H1 (cell line): ENCODE measurements at regions not wholly inside any gene's neighbourhood (a gene's known extent, or its start where the extent isn't known, plus 50 kb on each side); places are given as distances from the start of the nearest gene placed in this dataset.

Experiments used
- CTCF ChIA-PET: fragments of 300-600 bp; sonication (Branson Sonifier 250); formaldehyde crosslinking; loops from one replicate; lab custom pipeline; 2021; ENCODE audit not compliant: partially characterized antibody; lab: Charles Lee
- POLR2A ChIA-PET: fragments of 300-600 bp; sonication (Branson Sonifier 250); formaldehyde crosslinking; loops from one replicate; lab custom pipeline; 2021; ENCODE audit warnings: inconsistent platforms; ENCODE audit not compliant: partially characterized antibody; lab: Charles Lee
- DNase-seq, 2 experiments: peaks; one replicate each; pipeline versions ENCODE4 v3.0.0 to v3.0.0-alpha.2; 2010 to 2022; ENCODE audit warnings: low spot score in 2 of 2, low read depth in 1 of 2, mixed read lengths in 1 of 2
- FAIRE-seq: peaks from 2 replicates; lab custom pipeline; 2011; peaks lifted over from hg19 to GRCh38; lab: Jason Lieb, UNC
- H2AFZ ChIP-seq: 2 replicates; pipeline ENCODE4 v1.8.1; 2012; ENCODE audit warnings: low read length, inconsistent platforms
- H2AK5ac ChIP-seq: 2 replicates; pipeline ENCODE4 v1.6.1; 2013; ENCODE audit warnings: low read depth, low read length
- H2BK120ac ChIP-seq: replicated peaks from 2 replicates; pipeline ENCODE3; 2013; ENCODE audit warnings: low read depth, low read length, inconsistent platforms
- H2BK12ac ChIP-seq: 2 replicates; pipeline ENCODE4 v1.6.1; 2013; ENCODE audit warnings: low read depth, low read length
- H2BK15ac ChIP-seq: 2 replicates; pipeline ENCODE4 v1.6.1; 2013; ENCODE audit warnings: low read length
- H2BK20ac ChIP-seq: 2 replicates; pipeline ENCODE4 v1.6.1; 2013; ENCODE audit warnings: low read length
- H2BK5ac ChIP-seq: 2 replicates; pipeline ENCODE4 v1.6.1; 2013; ENCODE audit warnings: low read depth, low read length
- H3K14ac ChIP-seq: 2 replicates; pipeline ENCODE4 v1.6.1; 2013; ENCODE audit warnings: inconsistent platforms; ENCODE audit not compliant: insufficient read length
- H3K18ac ChIP-seq: 2 replicates; pipeline ENCODE4 v1.6.1; 2013; ENCODE audit warnings: low read length; ENCODE audit errors: extremely low read depth
- H3K23ac ChIP-seq: 2 replicates; pipeline ENCODE4 v1.6.1; 2013; ENCODE audit warnings: inconsistent platforms; ENCODE audit not compliant: insufficient read length
- H3K23me2 ChIP-seq: 2 replicates; pipeline ENCODE4 v1.6.1; 2013; ENCODE audit warnings: low read depth, low read length
- H3K27ac ChIP-seq: 2 replicates; pipeline ENCODE4 v1.6.1; 2011; ENCODE audit warnings: low read depth, low read length, inconsistent platforms
- H3K27me3 ChIP-seq, 4 experiments: replicated peaks in 1 of 4; 1 replicate in 1 of 4; 2 replicates in 3 of 4; pipeline versions ENCODE4 v1.6.1 to v1.8.1; 2011 to 2013; ENCODE audit warnings: low read length in 3 of 4, mild to moderate bottlenecking in 3 of 4, inconsistent platforms in 2 of 4, mixed read lengths in 2 of 4, moderate library complexity in 1 of 4; ENCODE audit not compliant: control insufficient read depth in 3 of 4, insufficient read depth in 3 of 4; ENCODE audit errors: extremely low read depth in 1 of 4
- H3K36me3 ChIP-seq, 4 experiments: 2 replicates each; pipeline versions ENCODE4 v1.6.1 to v1.8.1; 2011 to 2013; ENCODE audit warnings: mild to moderate bottlenecking in 4 of 4, low read length in 3 of 4, moderate library complexity in 2 of 4, control low read depth in 1 of 4, inconsistent platforms in 1 of 4; ENCODE audit not compliant: insufficient read depth in 4 of 4, control insufficient read depth in 2 of 4
- H3K4ac ChIP-seq: replicated peaks from 2 replicates; pipeline ENCODE3; 2013; ENCODE audit warnings: low read length, low read depth, mixed read lengths, inconsistent platforms; ENCODE audit not compliant: insufficient read length
- H3K4me1 ChIP-seq, 4 experiments: replicated peaks in 1 of 4; 1 replicate in 1 of 4; 2 replicates in 3 of 4; pipeline versions ENCODE4 v1.6.1 to v1.8.1; 2011 to 2013; ENCODE audit warnings: low read length in 3 of 4, inconsistent platforms in 2 of 4, mixed read lengths in 1 of 4; ENCODE audit not compliant: insufficient read depth in 4 of 4, control insufficient read depth in 3 of 4
- H3K4me2 ChIP-seq, 2 experiments: 2 replicates each; pipeline versions ENCODE4 v1.6.1 to v1.8.1; 2011 to 2013; ENCODE audit warnings: low read depth in 2 of 2, low read length in 2 of 2, control low read depth in 1 of 2, inconsistent platforms in 1 of 2, mild to moderate bottlenecking in 1 of 2; ENCODE audit not compliant: insufficient read depth in 1 of 2
- H3K4me3 ChIP-seq, 4 experiments: fragments of 200-600, 300-600 bp in 1 of 4; sonication (generic), shearing (Covaris generic), sonication (Bioruptor Twin) in 1 of 4; 2 replicates each; pipeline versions ENCODE4 v1.5.1 to v1.8.1; 2011 to 2016; ENCODE audit warnings: low read length in 4 of 4, low read depth in 3 of 4, control low read depth in 2 of 4, inconsistent platforms in 2 of 4, mild to moderate bottlenecking in 2 of 4, mixed read lengths in 1 of 4, moderate library complexity in 1 of 4; ENCODE audit not compliant: insufficient read depth in 2 of 4; ENCODE audit errors: extremely low read depth in 1 of 4
- H3K56ac ChIP-seq: replicated peaks from 2 replicates; pipeline ENCODE3; 2013; ENCODE audit warnings: low read depth, mild to moderate bottlenecking, mixed read lengths, low read length, inconsistent platforms; ENCODE audit not compliant: insufficient read length
- H3K79me1 ChIP-seq: 2 replicates; pipeline ENCODE4 v1.6.1; 2013; ENCODE audit warnings: low read depth, low read length, control low read depth
- H3K79me2 ChIP-seq, 2 experiments: 2 replicates each; pipeline versions ENCODE4 v1.6.1 to v1.8.1; 2012 to 2013; ENCODE audit warnings: low read length in 2 of 2, mild to moderate bottlenecking in 2 of 2, inconsistent platforms in 1 of 2; ENCODE audit not compliant: insufficient read depth in 2 of 2, control insufficient read depth in 1 of 2
- H3K9ac ChIP-seq, 4 experiments: replicated peaks in 1 of 4; 1 replicate in 1 of 4; 2 replicates in 3 of 4; pipeline versions ENCODE4 v1.6.1 to v1.8.1; 2011 to 2013; ENCODE audit warnings: low read depth in 3 of 4, low read length in 3 of 4, control low read depth in 2 of 4, mild to moderate bottlenecking in 2 of 4, moderate library complexity in 2 of 4, inconsistent platforms in 1 of 4; ENCODE audit errors: extremely low read depth in 1 of 4
- H3K9me3 ChIP-seq, 2 experiments: 2 replicates each; pipeline versions ENCODE4 v1.6.1 to v1.8.1; 2012 to 2013; ENCODE audit warnings: mild to moderate bottlenecking in 2 of 2, moderate library complexity in 2 of 2, control low read depth in 1 of 2, inconsistent platforms in 1 of 2, low read depth in 1 of 2, low read length in 1 of 2, mixed read lengths in 1 of 2; ENCODE audit not compliant: insufficient read depth in 2 of 2
- H4K20me1 ChIP-seq, 2 experiments: replicated peaks in 1 of 2; 2 replicates each; pipeline versions ENCODE3 to v1.8.1; 2011 to 2013; ENCODE audit warnings: inconsistent platforms in 2 of 2, low read length in 2 of 2, mild to moderate bottlenecking in 1 of 2; ENCODE audit not compliant: insufficient read depth in 2 of 2, control insufficient read depth in 1 of 2
- H4K5ac ChIP-seq: 2 replicates; pipeline ENCODE4 v1.6.1; 2013; ENCODE audit warnings: low read length, low read depth, mixed read lengths, inconsistent platforms; ENCODE audit not compliant: insufficient read length
- H4K8ac ChIP-seq: 2 replicates; pipeline ENCODE4 v1.8.0; 2013; ENCODE audit warnings: mild to moderate bottlenecking, moderate library complexity, low read length, inconsistent platforms; ENCODE audit not compliant: insufficient read depth; ENCODE audit errors: extremely low read depth
- H4K91ac ChIP-seq: replicated peaks from 2 replicates; pipeline ENCODE3; 2013; ENCODE audit warnings: low read length, mixed read lengths, inconsistent platforms; ENCODE audit not compliant: insufficient read length
- BCL11A ChIP-seq, 2 experiments: IDR thresholded peaks; one replicate each; pipeline ENCODE4 v1.6.1; 2011; ENCODE audit warnings: low read depth in 2 of 2, low read length in 2 of 2, mild to moderate bottlenecking in 2 of 2
- BRCA1 ChIP-seq: IDR thresholded peaks from 2 replicates; pipeline ENCODE4 v1.6.1; 2012; ENCODE audit warnings: low read depth, low read length, improper control_type of control experiment
- CHD2 ChIP-seq: IDR thresholded peaks from 2 replicates; pipeline ENCODE4 v1.6.1; 2012; ENCODE audit warnings: low read length, improper control_type of control experiment
- CREB1 ChIP-seq: IDR thresholded peaks from 2 replicates; pipeline ENCODE4 v1.6.1; 2012; ENCODE audit warnings: inconsistent platforms
- HDAC6 ChIP-seq: IDR thresholded peaks from one replicate; pipeline ENCODE4 v1.7.1; 2012; ENCODE audit warnings: low read depth, mild to moderate bottlenecking, inconsistent platforms, low read length, moderate library complexity
- JUND ChIP-seq: IDR thresholded peaks from 2 replicates; pipeline ENCODE4 v1.6.1; 2011; ENCODE audit warnings: mild to moderate bottlenecking, improper control_type of control experiment, low read length
- NRF1 ChIP-seq: IDR thresholded peaks from 2 replicates; pipeline ENCODE4 v1.6.1; 2011; ENCODE audit warnings: mild to moderate bottlenecking, low read depth, low read length, improper control_type of control experiment
- PHF8 ChIP-seq: fragments of 200-600 bp; sonication (generic); conservative IDR thresholded peaks from 2 replicates; pipeline ENCODE4 v1.7.1; 2012; ENCODE audit warnings: low read depth, mild to moderate bottlenecking, inconsistent platforms, low read length, moderate library complexity
- RAD21 ChIP-seq, 2 experiments: IDR thresholded peaks in 1 of 2; conservative IDR thresholded peaks in 1 of 2; 2 replicates each; pipeline ENCODE4 v1.6.1; 2011; ENCODE audit warnings: low read depth in 2 of 2, low read length in 2 of 2, improper control_type of control experiment in 1 of 2, inconsistent platforms in 1 of 2, mild to moderate bottlenecking in 1 of 2, moderate library complexity in 1 of 2
- RBBP5 ChIP-seq: IDR thresholded peaks from 2 replicates; pipeline ENCODE4 v1.7.1; 2012; ENCODE audit warnings: low read depth, mild to moderate bottlenecking, inconsistent platforms, low read length, moderate library complexity, borderline replicate concordance
- RXRA ChIP-seq: IDR thresholded peaks from 2 replicates; pipeline ENCODE4 v1.6.1; 2011; ENCODE audit warnings: low read depth, mild to moderate bottlenecking, low read length, moderate library complexity; ENCODE audit not compliant: insufficient read depth
- SIN3A ChIP-seq, 2 experiments: IDR thresholded peaks in 1 of 2; conservative IDR thresholded peaks in 1 of 2; 2 replicates each; pipeline ENCODE4 v1.6.1; 2011 to 2012; ENCODE audit warnings: low read length in 2 of 2, improper control_type of control experiment in 1 of 2, low read depth in 1 of 2, mild to moderate bottlenecking in 1 of 2
- TCF12 ChIP-seq: IDR thresholded peaks from 2 replicates; pipeline ENCODE4 v1.6.1; 2011; ENCODE audit warnings: low read depth, mild to moderate bottlenecking, low read length
- YY1 ChIP-seq: IDR thresholded peaks from 2 replicates; pipeline ENCODE4 v1.6.1; 2011; ENCODE audit warnings: low read depth, mild to moderate bottlenecking, low read length
- WGBS, 2 experiments: shearing (Covaris generic) in 1 of 2; methylation state at CpG; one replicate each; pipeline versions ENCODE4 v1.1.6 to v1.1.7; 2013 to 2015; ENCODE audit warnings: low lambda C conversion rate in 2 of 2, mixed read lengths in 2 of 2, inconsistent platforms in 1 of 2, low coverage in 1 of 2, missing lambda C conversion rate in 1 of 2; ENCODE audit not compliant: insufficient replicate concordance in 2 of 2, insufficient coverage in 1 of 2, insufficient read length in 1 of 2; ENCODE audit errors: extremely low coverage in 1 of 2, missing lambda C conversion rate in 1 of 2; 5-methylcytosine and 5-hydroxymethylcytosine counted together

DNA sequence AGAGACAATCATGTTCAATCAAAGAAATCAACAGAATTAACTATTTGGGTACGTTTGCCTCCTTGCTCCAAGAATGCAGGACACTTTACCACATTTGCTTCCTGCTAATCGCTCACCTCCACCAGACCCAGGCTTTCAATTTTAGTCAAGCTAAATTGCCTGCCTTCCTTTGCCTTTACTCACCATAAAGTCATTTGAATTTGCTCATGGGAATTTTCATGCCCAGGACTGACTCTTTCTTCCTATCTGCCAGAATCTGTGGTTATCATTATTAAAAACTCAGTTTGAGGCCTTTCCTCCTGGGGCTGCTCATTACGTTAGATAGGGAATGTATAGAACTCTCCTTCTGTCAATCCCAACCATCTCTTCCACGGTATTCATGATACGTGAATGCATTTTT is 1935.3 kb upstream of the WWC1 start:
- Histone ChIP-seq H3K18ac (no peak overlapping the region), H3K27me3 (no peaks in the 10 kb centered on the region), H3K36me3 (no peaks in the 10 kb centered on the region), H2BK12ac (no peak overlapping the region), H2BK20ac (no peak overlapping the region), H3K4me2 (no peak overlapping the region), H3K79me1 (no peaks in the 10 kb centered on the region), H2BK120ac (no peak overlapping the region), H3K9me3 (no peaks in the 10 kb centered on the region), H3K9ac (no peak overlapping the region), H4K5ac (no peak overlapping the region), H3K4me1 (peaks cover 0 to 2% (median 0%) of the 10 kb centered on the region in 4 experiments; a peak in 1 of 7 replicates), H3K27ac (no peak overlapping the region), H3K79me2 (no peaks in the 10 kb centered on the region), H3K14ac (no peak overlapping the region), H4K8ac (no peak overlapping the region), H2BK15ac (no peak overlapping the region), H3K23ac (no peak overlapping the region), H2AFZ (no peak overlapping the region), H4K20me1 (no peaks in the 10 kb centered on the region), H3K4me3 (no peak overlapping the region), H2AK5ac (no peak overlapping the region), H3K56ac (no peak overlapping the region), H3K23me2 (no peaks in the 10 kb centered on the region), H2BK5ac (no peak overlapping the region), H3K4ac (no peak overlapping the region), H4K91ac (no peak overlapping the region)
- WGBS, 2 experiments = 89% methylated on average over 5 of the region's 5 CpGs; no CpG with 5 or more reads in 1 of the 2 experiments
- no peak for DNase-seq
- POLR2A ChIA-PET = no interaction called here
- no peak for FAIRE-seq
- CTCF ChIA-PET = interaction anchor here (0.6 to 1.3 kb wide), 3 partner anchors 14 to 1720 kb away, joined by 3 to 4 read pairs (median 3); no protein-coding TSS in a partner anchor
- TF ChIP-seq RXRA (no peak), BRCA1 (no peak), NRF1 (no peak), SIN3A (conservative IDR thresholded peaks at IDR 0.05 in 1 of 2, IDR thresholded peaks at IDR 0.05 in 1 of 2; ENCODE audit: low read depth in 1 of 2, low read length in 2 of 2) (no peak), YY1 (no peak), PHF8 (no peak), RBBP5 (no peak), CHD2 (no peak), RAD21 (IDR thresholded peaks at IDR 0.05 in 1 of 2, conservative IDR thresholded peaks at IDR 0.05 in 1 of 2; ENCODE audit: low read depth in 2 of 2, low read length in 2 of 2) (no peak), HDAC6 (no peak), JUND (no peak), TCF12 (no peak), CREB1 (no peak), BCL11A (IDR thresholded peaks at IDR 0.05; ENCODE audit: low read depth in 2 of 2, low read length in 2 of 2) (no peak)
